Coronary artery (tissue), 2 donors: ENCODE measurements at regions not wholly inside any gene's neighbourhood (a gene's known extent, or its start where the extent isn't known, plus 50 kb on each side); places are given as distances from the start of the nearest gene placed in this dataset.

Experiments
- DNase-seq: peaks from one replicate; pipeline ENCODE4 v3.0.0-alpha.2; 2017; ENCODE audit warnings: low spot score
- H3K27ac ChIP-seq, 2 donors: fragments of 200-600 bp; sonication (generic); one replicate each; pipeline ENCODE4 v1.5.1; 2016 to 2019
- H3K4me3 ChIP-seq: fragments of 200-600 bp; sonication (generic); 2 replicates; pipeline ENCODE4 v1.5.1; 2016; ENCODE audit warnings: mild to moderate bottlenecking, moderate library complexity
- TF ChIP-seq, protein P1 (sequence below): fragments of 200-600 bp; sonication (generic); IDR thresholded peaks from one replicate; pipeline ENCODE4 v1.5.1; 2019; ENCODE audit warnings: antibody characterized with exemption

DNA sequence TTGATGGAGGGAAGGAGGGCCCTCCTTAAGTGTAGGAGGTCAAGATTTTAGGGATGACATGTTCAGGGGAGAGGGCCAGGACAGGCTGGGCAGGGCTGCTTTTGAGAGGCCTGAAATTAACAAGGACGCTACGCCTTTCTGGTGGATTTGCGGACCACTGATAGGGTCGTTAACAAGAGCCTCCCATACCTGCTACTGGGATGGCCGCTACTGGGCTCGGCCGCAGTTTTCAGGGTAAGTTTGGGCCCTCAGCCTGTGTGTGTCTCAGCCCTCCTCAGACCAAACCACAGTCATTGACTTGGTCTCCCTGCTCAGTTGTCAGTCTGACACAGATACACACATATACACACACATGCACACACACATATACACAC is 180.9 kb downstream of the SMAD2 start:
- TF ChIP-seq, protein P1, sequence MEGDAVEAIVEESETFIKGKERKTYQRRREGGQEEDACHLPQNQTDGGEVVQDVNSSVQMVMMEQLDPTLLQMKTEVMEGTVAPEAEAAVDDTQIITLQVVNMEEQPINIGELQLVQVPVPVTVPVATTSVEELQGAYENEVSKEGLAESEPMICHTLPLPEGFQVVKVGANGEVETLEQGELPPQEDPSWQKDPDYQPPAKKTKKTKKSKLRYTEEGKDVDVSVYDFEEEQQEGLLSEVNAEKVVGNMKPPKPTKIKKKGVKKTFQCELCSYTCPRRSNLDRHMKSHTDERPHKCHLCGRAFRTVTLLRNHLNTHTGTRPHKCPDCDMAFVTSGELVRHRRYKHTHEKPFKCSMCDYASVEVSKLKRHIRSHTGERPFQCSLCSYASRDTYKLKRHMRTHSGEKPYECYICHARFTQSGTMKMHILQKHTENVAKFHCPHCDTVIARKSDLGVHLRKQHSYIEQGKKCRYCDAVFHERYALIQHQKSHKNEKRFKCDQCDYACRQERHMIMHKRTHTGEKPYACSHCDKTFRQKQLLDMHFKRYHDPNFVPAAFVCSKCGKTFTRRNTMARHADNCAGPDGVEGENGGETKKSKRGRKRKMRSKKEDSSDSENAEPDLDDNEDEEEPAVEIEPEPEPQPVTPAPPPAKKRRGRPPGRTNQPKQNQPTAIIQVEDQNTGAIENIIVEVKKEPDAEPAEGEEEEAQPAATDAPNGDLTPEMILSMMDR, result no peak
- Histone ChIP-seq H3K27ac (no peak overlapping the region), H3K4me3 (peak overlapping the region; percentile 56)
- no peak for DNase-seq

DNA sequence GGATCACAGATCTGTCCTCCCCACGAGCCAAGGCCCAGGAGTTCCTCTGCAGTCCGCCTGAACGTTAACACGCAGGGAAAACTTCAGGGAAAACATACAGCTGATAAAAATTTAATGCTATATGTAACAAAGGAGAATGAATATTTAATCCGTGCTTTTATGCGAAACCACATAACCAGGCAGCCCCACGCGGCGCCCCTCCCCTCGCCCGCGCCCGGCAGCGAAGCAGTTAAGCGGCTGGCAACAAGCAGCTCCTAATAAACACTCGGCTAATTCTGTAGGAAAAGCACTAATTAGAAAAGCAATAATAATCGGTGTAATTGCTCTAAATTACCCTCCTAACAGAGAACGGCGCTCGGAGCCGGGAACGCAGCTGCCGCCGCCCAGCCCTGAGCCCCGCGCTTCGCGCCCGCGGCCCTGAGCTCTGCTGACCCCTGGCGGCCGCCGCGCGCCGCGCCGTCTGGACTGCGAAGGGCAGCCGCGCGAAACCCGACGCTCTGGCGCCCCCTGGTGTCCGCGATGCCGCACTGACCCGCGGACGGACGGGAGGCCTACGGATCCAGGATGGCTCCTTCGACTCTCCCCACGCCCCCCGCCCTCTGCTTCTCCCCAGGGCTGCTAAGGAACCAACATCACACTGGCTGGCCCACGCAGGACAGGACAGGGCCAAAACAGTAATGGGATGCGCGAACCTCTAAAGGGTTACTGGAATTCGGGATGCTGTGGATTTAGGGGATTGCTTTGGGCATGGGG is 181.4 kb downstream of the SMAD2 start:
- Histone ChIP-seq H3K4me3 (peak overlapping the region; percentile 56), H3K27ac (no peak overlapping the region)
- no peak for DNase-seq
- TF ChIP-seq, protein P1, result peak; percentile 100

DNA sequence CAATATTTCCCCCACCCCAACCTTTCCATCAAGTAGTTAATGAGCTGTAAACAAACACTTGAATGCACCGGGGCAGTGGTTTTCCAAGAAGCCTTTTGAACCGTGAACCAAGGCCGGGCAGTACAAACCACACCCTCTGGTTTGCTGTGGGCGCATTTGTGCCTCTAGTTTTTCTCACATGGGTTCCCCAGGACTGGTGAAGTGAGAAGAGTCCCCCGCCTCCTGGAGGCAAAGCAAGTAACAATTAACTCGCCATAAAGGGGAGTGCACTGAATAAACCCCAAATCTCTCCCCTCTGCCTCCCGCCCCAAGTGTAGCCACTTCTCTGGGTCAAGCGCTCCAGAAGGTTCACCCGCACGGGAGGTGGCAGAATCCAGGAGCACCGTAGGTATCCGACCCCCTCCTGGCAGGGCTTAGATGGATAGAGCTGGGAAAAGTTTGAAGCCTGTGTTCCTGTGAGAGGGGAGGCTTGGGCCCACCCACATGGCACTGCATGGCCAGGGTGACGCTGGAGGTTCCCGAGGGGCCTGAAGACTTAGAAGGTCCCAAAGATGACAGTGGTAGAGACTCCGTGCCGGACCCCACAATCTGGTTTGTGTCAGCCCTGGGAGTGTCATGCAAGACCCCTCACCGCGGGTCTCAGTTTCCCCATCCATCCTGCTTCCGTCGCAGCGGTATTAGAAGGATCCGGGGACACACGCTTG is 182.2 kb downstream of the SMAD2 start:
- TF ChIP-seq, protein P1, result no peak
- Histone ChIP-seq H3K4me3 (no peak overlapping the region), H3K27ac (no peak overlapping the region)
- DNase-seq, result no peak

DNA sequence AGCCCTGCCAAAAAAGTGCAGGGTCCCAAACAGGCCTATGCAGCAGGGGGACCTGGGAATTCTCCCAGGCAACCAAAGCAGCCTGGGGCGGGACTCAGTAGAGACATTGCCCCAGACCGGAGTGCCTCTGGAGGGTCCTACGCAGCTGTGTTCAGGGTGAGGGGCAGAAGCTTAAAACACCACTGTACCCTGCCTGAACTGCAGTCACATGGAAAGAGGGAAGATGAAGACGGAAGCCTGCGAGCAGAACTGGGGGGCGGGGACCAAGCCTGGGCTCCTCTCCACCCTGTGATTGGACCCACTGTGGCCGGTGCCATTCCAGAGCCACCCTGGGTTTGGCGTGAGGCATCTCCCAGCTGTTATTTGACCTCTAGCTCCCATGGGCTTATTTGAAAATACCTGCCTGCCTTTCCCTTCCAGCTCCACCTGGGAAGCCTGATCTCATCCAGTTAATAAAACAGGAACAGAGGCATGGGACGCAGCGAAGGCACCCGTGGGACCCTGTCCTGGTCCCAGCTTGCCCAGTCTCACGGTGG is 183.1 kb downstream of the SMAD2 start:
- no peak for DNase-seq
- TF ChIP-seq, protein P1, result no peak
- H3K27ac ChIP-seq, result no peak overlapping the region
- no peak overlapping the region for H3K4me3 ChIP-seq

DNA sequence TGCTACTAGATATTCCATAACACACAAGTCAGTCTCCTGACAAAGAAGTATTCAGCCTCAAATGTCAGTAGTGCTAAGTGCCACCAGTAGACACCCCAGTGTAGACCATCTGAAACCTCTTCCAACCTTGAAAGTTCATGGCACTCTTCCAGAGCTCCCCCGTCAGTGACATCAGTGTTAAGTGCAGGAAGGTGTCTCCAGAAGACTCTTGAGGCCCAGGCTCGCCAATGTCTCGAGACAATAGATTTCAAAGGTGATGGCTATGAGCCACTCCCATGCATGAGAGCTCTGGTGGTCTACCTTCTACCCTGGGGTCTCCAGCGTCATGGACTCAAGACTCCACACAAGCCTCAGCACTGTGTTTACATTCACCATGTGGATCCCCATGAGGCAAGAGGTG is 183.8 kb downstream of the SMAD2 start:
- TF ChIP-seq, protein P1, result no peak
- H3K4me3 ChIP-seq, result no peak overlapping the region
- no peak overlapping the region for H3K27ac ChIP-seq
- no peak for DNase-seq

DNA sequence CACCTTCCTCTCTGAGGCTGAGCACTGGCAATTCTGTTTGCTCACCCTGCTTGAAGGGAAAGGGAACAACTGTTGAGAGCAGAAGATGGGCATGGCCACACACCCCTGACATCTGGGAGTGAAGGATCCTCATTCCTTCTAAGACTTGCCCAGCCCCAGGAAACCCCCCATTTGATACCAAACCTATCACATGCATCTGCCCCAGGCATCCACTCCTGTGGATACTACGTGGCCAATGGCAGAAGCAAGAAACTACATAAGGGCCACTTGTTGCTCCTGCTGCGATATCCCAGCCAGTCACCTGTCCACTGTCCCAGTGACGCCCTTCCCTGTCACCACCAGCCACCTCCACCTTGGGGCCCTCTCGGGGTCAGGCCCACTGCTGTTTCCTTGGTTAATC is 185.2 kb downstream of the SMAD2 start:
- Histone ChIP-seq H3K4me3 (no peak overlapping the region), H3K27ac (no peak overlapping the region)
- TF ChIP-seq, protein P1, result no peak
- DNase-seq, result no peak
